ENCODE measurements at regions not wholly inside any gene's neighbourhood (a gene's known extent, or its start where the extent isn't known, plus 50 kb on each side); places are given as distances from the start of the nearest gene placed in this dataset.
"Not testable (repeated sequence)": the region's sequence is repeated elsewhere in the genome, so short reads cannot be mapped to it uniquely, and the experiment has no call there.

GRCh38 chr16:35102780-35103403 lies 1643.5 kb downstream of the TP53TG3F start:
- no peak for DNase-seq (ENCODE audit: low read depth)

- DNase-seq (ENCODE audit: low read depth) = not testable (repeated sequence)
These were observed 1652.4 kb downstream of the TP53TG3F start for GRCh38 chr16:35111772-35112171.

DNA sequence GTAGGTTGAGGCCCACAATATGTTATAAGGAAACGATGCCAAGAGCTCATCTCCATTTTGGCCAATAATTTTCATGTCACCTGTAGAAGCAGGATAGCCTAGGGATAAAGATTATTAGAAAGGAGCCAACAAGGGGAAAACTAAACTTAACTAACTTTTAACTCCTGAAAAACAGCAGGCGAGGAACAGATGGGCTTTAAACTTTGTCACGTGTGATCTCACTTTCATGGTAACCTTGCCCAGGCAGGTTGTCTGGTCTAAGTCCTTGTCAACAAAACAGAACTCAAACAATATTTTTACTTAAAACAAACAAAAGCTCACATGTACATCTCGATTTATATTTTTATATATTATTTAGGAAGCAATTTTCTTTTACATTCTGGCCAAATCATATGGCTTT lies 1672.0 kb downstream of the TP53TG3F start:
- DNase-seq (ENCODE audit: low read depth) = no peak

DNA sequence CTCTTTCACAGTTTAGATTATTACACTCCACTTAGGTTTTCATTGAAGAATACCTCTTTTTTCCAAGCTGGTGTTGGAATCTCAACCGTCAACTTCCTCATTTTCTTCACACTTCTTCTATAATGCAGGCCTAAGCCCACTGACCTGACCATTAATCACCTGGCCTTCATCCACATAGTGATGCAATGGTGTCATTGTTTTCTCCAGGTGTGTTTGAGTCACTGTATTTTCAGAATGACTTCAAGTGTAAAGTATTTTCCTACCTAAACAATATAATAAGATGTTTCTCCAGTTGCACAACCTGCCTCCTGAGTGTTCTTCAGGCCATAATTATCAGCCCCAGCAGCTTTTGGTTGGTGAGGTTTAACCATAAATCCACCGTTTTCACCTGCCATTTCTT lies 1675.1 kb downstream of the TP53TG3F start:
- no peak for DNase-seq (ENCODE audit: low read depth)

DNA sequence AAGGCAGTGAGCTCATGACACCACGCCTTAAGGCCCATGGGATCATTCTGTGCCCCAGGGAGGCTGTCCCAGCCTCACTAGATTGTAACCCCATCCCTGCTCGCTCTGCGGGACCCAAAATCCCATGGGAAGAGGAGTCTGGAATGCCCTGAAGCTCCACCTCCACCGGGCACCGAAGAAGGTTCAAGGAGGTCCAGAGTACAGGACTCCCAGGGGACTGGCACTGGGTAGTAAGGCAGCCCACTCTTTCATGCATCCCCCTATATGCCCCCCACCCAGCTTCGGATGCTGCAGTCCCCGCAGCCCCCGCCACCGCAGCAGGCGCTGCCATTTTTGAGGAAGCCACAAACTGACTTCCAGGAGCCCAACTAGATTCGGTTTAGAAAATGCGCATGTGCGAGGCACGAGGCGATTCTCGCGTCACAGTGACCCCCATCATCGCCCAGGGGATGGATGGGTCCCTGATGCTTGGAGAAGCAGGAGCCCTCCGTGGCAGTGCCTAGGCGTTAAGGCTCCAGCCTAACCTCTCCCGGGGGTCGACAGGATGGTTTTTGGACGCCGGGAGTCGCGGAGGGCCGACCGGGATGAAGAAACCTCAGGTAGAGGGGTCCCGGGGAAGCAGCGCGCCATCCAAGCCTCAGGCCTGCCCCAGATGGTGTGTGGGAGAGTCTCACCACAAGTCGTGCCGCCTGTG lies 1681.0 kb downstream of the TP53TG3F start:
- DNase-seq (ENCODE audit: low read depth) = no peak

GRCh38 chr16:35141303-35141702 lies 1681.9 kb downstream of the TP53TG3F start:
- DNase-seq (ENCODE audit: low read depth) = no peak

- no peak for DNase-seq (ENCODE audit: low read depth)
These were observed 1682.9 kb downstream of the TP53TG3F start for GRCh38 chr16:35142147-35142808.

GRCh38 chr16:35142809-35143192 lies 1683.4 kb downstream of the TP53TG3F start:
- no peak for DNase-seq (ENCODE audit: low read depth)

DNA sequence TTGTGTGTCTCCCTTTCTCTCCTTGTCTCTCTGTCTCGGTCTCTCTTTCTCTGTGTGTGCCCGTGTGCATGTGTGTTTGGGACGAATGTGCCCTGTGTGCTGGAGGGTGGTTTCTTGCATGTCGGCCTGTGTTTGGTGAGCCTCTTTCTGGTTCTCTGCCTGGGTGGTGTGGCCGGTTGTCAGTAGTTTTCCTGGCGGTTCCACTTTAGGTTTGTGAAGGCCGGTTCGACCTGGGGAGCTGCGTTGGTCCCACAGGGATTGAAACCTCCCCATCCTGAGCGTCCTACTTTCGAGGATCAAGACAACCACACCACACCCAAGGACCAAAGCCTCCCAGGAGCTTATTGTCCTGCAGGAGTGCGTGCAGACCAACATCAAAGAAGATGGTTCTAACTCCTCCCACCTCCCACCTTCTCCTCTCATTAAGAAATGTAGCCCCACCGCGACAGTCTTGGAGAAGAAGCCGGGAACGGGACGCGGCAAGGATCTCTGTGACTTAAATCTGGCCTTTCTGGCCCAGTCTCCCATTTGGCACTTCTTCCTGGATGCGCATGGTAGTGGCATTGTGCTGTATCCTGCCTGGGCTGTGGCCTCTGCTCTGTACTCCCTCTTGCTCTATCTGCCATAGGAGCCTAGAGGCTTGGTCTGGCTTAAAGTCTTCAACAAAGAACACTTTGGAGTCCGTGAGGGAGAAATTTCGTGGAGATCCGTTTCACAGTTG lies 1685.0 kb downstream of the TP53TG3F start:
- DNase-seq (ENCODE audit: low read depth) = no peak

GRCh38 chr16:35146031-35146710 lies 1686.8 kb downstream of the TP53TG3F start:
- no peak for DNase-seq (ENCODE audit: low read depth)

- no peak for DNase-seq (ENCODE audit: low read depth)
These were observed 1687.5 kb downstream of the TP53TG3F start for GRCh38 chr16:35146723-35147458.

DNA sequence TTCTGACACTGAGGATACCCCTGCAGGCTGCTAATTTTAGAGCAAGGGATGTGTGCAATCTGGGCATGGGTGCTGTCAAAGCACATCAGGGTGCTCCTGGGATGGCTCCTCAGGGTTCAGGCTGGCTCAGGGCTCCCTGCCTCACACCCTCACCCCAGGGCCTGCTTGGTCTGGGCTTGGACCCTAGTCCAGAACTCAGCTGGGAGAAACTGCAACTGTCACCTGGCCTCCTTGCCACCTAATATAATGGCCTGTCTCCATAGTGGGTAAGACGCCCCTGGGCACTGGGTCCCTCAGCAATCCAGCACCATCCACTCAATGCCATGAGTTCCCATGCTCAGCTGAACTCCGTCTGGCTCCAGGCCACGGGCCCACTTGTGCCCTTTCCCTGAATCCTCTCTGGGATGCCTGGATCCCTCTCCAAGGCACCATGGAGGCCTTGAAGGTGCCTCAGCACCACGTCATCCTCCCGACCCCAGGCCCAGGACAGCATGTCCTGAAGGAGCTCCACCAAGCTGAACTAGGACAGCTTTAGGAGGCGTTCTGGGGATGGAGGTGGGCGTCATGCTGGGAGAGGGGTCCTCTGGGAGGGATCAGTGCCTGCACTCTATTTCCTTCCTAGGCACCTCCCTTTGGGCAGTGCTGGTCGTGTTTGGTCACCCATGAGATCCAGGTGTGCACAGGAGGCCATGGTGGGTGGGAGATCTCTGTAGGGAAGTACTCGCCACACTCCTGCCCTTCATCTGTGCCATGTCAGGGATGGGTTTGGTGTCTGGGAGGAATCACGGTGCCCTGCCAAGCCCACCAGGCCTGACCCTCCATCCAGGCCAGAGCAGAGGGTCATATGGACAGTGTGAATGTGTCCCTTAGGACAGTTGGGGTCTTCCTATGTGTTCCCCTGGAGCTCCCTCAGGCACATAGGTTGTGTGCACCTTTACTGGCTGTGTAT lies 1688.4 kb downstream of the TP53TG3F start:
- no peak for DNase-seq (ENCODE audit: low read depth)

DNA sequence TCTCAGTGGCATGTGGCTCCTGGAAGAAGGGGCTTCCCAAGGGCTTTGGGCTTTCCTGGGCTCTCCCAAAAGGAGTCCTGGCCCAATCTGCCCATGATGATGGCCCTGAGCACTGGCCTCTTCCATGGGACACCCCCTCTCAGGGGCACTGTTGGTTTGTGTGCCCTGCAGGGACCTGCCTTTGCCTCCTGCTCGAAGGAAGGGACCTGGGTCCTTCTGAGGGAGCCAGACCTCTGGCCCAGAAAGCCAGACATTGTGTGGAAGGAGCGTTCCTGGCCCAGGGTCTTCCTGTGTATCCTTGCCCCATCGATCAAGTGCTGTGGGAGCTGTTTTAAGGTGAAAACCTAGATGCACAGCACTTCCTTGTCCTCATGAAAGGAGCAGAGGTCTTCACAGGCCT lies 1689.3 kb downstream of the TP53TG3F start:
- no peak for DNase-seq (ENCODE audit: low read depth)

GRCh38 chr16:35149550-35149949 lies 1690.1 kb downstream of the TP53TG3F start:
- no peak for DNase-seq (ENCODE audit: low read depth)

- no peak for DNase-seq (ENCODE audit: low read depth)
These were observed 1691.4 kb downstream of the TP53TG3F start for GRCh38 chr16:35150805-35151312.

DNA sequence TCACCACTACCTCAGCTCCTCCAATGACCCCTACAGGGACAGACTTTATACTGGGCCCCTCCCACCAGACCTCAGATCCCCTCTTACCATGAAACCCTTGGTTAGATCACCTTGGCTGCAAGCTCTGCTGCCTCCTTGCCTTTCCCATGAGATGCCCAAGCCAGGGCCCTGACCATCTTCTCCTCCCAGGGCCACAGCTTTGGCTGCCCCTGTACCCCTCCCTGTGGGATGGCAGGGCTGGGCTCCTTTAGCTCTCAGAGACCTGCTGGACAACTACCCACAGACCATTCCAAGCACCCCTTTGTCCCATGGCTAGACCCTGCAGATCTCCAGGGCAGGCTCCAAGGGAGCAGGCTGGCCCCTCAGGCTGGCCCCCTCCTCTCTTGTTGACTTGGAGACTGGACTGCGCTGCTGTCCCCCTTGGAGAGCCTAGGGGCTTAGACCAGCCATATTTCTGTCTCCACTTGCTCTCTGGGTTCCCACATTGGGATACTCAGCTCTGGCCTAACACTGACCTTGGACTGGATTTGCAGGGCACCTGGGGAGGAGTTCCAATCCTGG lies 1692.7 kb downstream of the TP53TG3F start:
- DNase-seq (ENCODE audit: low read depth) = no peak

- no peak for DNase-seq (ENCODE audit: low read depth)
These were observed 1695.2 kb downstream of the TP53TG3F start for GRCh38 chr16:35154627-35155026.

DNA sequence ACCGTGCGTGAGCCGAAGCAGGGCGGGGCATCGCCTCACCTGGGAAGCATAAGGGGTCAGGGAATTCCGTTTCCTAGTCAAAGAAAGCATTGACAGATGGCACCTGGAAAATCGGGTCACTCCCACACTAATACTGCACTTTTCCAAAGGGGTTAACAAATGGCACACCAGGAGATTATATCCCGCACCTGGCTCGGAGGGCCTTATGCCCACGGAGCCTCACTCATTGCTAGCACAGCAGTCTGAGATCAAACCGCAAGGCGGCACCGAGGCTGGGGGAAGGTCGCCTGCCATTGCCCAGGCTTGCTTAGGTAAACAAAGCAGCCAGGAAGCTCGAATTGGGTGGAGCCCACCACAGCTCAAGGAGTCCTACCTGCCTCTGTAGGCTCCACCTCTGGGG lies 1698.1 kb downstream of the TP53TG3F start:
- not testable (repeated sequence) for DNase-seq (ENCODE audit: low read depth)

GRCh38 chr16:35169324-35169723 lies 1709.9 kb downstream of the TP53TG3F start:
- not testable (repeated sequence) for DNase-seq (ENCODE audit: low read depth)

Measured in RPMI7951 (cell line).